Fibroblast of villous mesenchyme (primary cell): ENCODE measurements at regions not wholly inside any gene's neighbourhood (a gene's known extent, or its start where the extent isn't known, plus 50 kb on each side); places are given as distances from the start of the nearest gene placed in this dataset.

Experiments used
- DNase-seq: peaks from one replicate; pipeline ENCODE4 v3.0.0-alpha.2; 2010; ENCODE audit warnings: low read depth
- H3K4me3 ChIP-seq: 2 replicates; pipeline ENCODE4 v1.5.1; 2011; ENCODE audit warnings: low read depth, mild to moderate bottlenecking, low read length
- TF ChIP-seq, protein P1 (sequence below): IDR thresholded peaks from 2 replicates; pipeline ENCODE4 v1.5.1; 2012; ENCODE audit warnings: low read depth, mild to moderate bottlenecking, low read length; ENCODE audit not compliant: insufficient read depth

DNA sequence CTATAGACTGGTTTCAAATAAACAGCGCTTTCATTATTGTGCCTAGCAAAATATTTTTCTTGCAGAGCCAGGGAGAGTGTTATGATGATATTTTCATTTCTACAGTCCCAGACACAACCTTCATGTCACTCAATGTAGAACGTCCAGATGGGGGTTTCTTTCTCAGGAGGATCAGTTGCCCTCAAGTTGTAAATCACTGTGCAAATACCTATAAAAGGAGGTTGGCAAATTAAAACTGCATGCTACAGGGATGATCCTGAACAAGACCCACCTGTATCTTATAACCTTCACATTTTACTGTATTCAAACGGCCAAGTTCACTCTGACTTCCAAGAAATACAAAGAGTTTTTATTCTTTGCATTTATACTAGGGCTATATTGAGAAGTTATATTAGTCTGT lies 486.0 kb downstream of the EDEM1 start:
- no peak overlapping the region for H3K4me3 ChIP-seq
- no peak for DNase-seq
- TF ChIP-seq, protein P1, sequence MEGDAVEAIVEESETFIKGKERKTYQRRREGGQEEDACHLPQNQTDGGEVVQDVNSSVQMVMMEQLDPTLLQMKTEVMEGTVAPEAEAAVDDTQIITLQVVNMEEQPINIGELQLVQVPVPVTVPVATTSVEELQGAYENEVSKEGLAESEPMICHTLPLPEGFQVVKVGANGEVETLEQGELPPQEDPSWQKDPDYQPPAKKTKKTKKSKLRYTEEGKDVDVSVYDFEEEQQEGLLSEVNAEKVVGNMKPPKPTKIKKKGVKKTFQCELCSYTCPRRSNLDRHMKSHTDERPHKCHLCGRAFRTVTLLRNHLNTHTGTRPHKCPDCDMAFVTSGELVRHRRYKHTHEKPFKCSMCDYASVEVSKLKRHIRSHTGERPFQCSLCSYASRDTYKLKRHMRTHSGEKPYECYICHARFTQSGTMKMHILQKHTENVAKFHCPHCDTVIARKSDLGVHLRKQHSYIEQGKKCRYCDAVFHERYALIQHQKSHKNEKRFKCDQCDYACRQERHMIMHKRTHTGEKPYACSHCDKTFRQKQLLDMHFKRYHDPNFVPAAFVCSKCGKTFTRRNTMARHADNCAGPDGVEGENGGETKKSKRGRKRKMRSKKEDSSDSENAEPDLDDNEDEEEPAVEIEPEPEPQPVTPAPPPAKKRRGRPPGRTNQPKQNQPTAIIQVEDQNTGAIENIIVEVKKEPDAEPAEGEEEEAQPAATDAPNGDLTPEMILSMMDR, result no peak

DNA sequence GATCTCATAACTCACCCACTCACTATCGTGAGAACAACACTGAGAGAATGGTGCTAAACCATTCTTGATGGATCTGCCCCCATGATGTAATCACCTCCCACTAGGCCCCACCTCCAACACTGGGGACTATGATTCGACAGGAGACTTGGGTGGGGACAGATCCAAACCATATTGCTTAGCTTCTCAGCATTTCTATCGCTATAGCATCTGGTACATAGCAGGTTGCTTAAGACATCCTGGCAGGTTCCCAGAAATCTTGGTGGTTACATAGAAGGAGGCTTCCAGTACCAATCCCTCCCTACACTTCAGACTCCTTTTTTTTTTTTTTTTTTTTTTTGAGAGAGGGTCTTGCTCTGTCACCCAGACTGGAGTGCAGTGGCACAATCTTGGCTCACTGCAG lies 487.8 kb downstream of the EDEM1 start:
- no peak for DNase-seq
- TF ChIP-seq, protein P1, result no peak
- no peak overlapping the region for H3K4me3 ChIP-seq

DNA sequence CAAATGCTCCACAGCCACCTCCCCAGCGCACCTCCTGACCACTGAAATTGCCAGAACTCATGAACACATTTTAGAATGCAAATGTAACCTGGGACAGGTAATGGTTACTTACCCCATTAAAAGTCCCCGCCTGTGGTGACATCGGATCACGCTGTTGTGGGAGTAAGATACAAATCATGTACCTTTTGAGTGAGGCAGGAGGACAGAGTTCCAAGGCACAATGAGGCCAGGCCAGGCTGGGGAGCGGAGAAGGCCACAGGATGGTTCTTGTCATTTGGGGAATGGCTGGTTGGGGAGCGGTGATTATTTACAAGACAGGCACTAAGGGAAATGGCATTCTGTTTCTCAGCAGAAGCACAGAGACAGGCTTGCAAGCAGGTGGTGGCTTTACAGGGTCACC lies 490.0 kb downstream of the EDEM1 start:
- TF ChIP-seq, protein P1, result no peak
- DNase-seq, result no peak
- no peak overlapping the region for H3K4me3 ChIP-seq

DNA sequence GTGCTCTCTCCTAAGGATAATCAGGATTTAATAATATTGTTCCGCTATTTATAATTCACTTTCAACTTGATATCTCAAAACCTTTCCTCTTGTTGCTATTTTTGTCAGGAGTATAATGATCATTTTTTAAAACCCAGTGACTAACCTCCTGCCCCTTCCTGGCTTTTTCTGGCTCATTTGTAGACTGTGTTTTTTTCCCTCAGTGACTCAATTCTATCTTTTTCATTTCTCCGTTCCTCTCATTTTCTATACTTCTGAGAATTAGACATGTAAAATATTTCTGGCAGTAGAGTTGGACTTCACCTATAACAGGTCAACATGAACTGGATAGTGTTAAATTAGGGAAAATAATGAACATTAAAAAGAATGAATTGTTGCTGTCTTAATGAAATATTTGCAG lies 490.7 kb downstream of the EDEM1 start:
- TF ChIP-seq, protein P1, result no peak
- no peak overlapping the region for H3K4me3 ChIP-seq
- DNase-seq, result no peak

DNA sequence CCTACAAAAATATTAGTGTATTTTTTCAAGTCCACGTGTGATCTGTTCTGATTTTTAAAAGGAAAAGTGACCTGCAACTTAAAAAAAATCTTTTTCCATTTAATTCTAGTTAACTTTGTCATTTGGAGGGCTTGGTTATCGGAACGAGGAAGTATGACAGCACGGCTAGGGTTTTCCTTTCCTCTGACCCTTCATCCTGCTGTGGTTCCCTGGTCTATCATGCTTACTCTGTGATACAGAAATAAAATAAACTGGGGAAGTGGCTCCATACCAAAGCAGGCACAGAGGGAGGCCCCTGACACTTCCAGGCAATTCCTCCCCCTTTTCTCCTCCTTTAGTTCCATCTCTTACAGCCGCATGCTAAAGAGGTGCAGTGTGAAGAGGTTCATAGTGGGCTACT lies 491.3 kb downstream of the EDEM1 start:
- DNase-seq, result no peak
- TF ChIP-seq, protein P1, result no peak

DNA sequence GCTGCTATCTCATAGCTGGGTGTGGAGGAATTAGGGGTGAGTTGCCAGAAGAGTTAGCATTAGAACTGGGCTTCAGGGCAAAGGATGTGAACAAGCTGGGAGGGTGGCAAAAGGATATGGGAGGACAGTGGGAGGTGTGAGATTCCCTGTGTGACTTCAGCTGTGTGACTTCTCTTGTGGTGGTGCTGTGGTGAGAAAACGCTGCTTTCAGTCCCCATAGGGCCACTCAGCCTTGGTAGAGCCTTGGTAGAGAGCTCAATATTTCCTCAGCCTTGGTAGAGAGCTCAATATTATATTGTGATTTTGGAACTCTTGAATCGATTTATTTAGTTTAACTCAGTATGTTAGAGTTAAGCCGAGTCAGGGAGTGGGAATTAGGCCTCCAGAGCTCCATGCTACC lies 499.7 kb downstream of the EDEM1 start:
- TF ChIP-seq, protein P1, result no peak
- H3K4me3 ChIP-seq, result no peak overlapping the region
- DNase-seq, result no peak

More for the DNA sequence above, 491.3 kb downstream of the EDEM1 start:
- H3K4me3 ChIP-seq, result no peak overlapping the region

DNA sequence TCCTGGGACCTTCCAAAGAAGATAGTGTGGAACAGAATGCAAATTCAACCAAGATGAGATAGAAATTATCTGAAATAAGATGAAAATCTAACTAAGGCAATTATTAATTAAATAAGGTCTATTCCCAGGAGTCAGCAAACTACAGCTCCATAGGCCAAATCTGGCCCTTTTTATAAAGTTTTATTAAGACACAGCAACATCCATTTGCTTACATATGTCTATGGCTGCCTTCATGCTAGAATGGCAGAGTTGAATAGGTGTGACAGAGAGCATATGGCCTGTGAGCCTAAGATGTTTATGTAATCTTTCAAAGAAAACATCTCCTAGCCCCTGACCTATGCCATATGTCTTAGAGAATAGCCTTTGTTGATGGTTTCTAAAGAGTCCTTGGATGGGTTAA lies 503.0 kb downstream of the EDEM1 start:
- no peak for DNase-seq
- TF ChIP-seq, protein P1, result no peak
- H3K4me3 ChIP-seq, result no peak overlapping the region
